ENCODE measurements at regions not wholly inside any gene's neighbourhood (a gene's known extent, or its start where the extent isn't known, plus 50 kb on each side); places are given as distances from the start of the nearest gene placed in this dataset.

- H3K36me3 ChIP-seq, result no peaks in the 10 kb centered on the region
- no peak overlapping the region for H3K9ac ChIP-seq
- H3K4me3 ChIP-seq, result no peak overlapping the region
- no peaks in the 10 kb centered on the region for H3K27me3 Mint-ChIP-seq (ENCODE audit: insufficient read depth, low read depth)
- no peaks in the 10 kb centered on the region for H3K4me1 ChIP-seq
- no peak overlapping the region for H3K27ac Mint-ChIP-seq
- H3K27ac ChIP-seq, result no peak overlapping the region
- H3K36me3 Mint-ChIP-seq, result no peaks in the 10 kb centered on the region
- peaks cover 7% of the 10 kb centered on the region for H3K4me1 Mint-ChIP-seq
- H4K20me1 ChIP-seq (ENCODE audit: low read depth), result no peaks in the 10 kb centered on the region
- H3K79me2 ChIP-seq (ENCODE audit: low read depth), result no peaks in the 10 kb centered on the region
- no peaks in the 10 kb centered on the region for H3K9me3 Mint-ChIP-seq
- no peaks in the 10 kb centered on the region for H3K9me3 ChIP-seq (ENCODE audit: low read depth)
- TF ChIP-seq CTCF (IDR thresholded peaks at IDR 0.05) (no peak), EZH2phosphoT487 (IDR thresholded peaks at IDR 0.05) (no peak), EZH2 (IDR thresholded peaks at IDR 0.05) (no peak)
- no peak overlapping the region for H2AFZ ChIP-seq (replicated peaks)
- DNase-seq (ENCODE audit: low spot score), result no peak
- H3K27me3 ChIP-seq, result no peaks in the 10 kb centered on the region
- no peaks in the 10 kb centered on the region for H3F3A ChIP-seq (ENCODE audit: low read depth)
- H3K4me2 ChIP-seq, result no peak overlapping the region
- H3K4me3 Mint-ChIP-seq, result no peak overlapping the region
Observed at GRCh38 chr3:25844891-25845290, 55.0 kb downstream of the OXSM start.

GRCh38 chr3:25846282-25846681 lies 56.4 kb downstream of the OXSM start:
- Histone ChIP-seq H3K27ac (no peak overlapping the region), H3K9me3 (ENCODE audit: low read depth) (no peaks in the 10 kb centered on the region), H3F3A (ENCODE audit: low read depth) (no peaks in the 10 kb centered on the region), H3K4me2 (no peak overlapping the region), H2AFZ (replicated peaks) (no peak overlapping the region), H3K4me3 (no peak overlapping the region), H4K20me1 (ENCODE audit: low read depth) (no peaks in the 10 kb centered on the region), H3K9ac (no peak overlapping the region), H3K79me2 (ENCODE audit: low read depth) (no peaks in the 10 kb centered on the region), H3K36me3 (no peaks in the 10 kb centered on the region), H3K4me1 (no peaks in the 10 kb centered on the region), H3K27me3 (no peaks in the 10 kb centered on the region)
- no peak for DNase-seq (ENCODE audit: low spot score)
- no peak overlapping the region for H3K27ac Mint-ChIP-seq
- TF ChIP-seq EZH2 (IDR thresholded peaks at IDR 0.05), result no peak
- TF ChIP-seq EZH2phosphoT487 (IDR thresholded peaks at IDR 0.05), result no peak
- TF ChIP-seq CTCF (IDR thresholded peaks at IDR 0.05), result no peak
- H3K36me3 Mint-ChIP-seq, result no peaks in the 10 kb centered on the region
- H3K4me3 Mint-ChIP-seq, result no peak overlapping the region
- peaks cover 3% of the 10 kb centered on the region for H3K9me3 Mint-ChIP-seq
- H3K27me3 Mint-ChIP-seq (ENCODE audit: insufficient read depth, low read depth), result no peaks in the 10 kb centered on the region
- peaks cover 7% of the 10 kb centered on the region for H3K4me1 Mint-ChIP-seq

- H3K36me3 Mint-ChIP-seq, result no peaks in the 10 kb centered on the region
- Histone ChIP-seq H3K4me2 (no peak overlapping the region), H3K4me1 (no peaks in the 10 kb centered on the region), H2AFZ (replicated peaks) (no peak overlapping the region), H3F3A (ENCODE audit: low read depth) (no peaks in the 10 kb centered on the region), H4K20me1 (ENCODE audit: low read depth) (no peaks in the 10 kb centered on the region), H3K36me3 (no peaks in the 10 kb centered on the region), H3K9ac (no peak overlapping the region), H3K27ac (peak overlapping the region; percentile 40), H3K4me3 (no peak overlapping the region), H3K9me3 (ENCODE audit: low read depth) (no peaks in the 10 kb centered on the region), H3K27me3 (no peaks in the 10 kb centered on the region), H3K79me2 (ENCODE audit: low read depth) (no peaks in the 10 kb centered on the region)
- TF ChIP-seq EZH2 (IDR thresholded peaks at IDR 0.05) (no peak), CTCF (IDR thresholded peaks at IDR 0.05) (no peak)
- H3K4me3 Mint-ChIP-seq, result no peak overlapping the region
- H3K27me3 Mint-ChIP-seq (ENCODE audit: insufficient read depth, low read depth), result no peaks in the 10 kb centered on the region
- peaks cover 7% of the 10 kb centered on the region for H3K4me1 Mint-ChIP-seq
- peak; percentile 48 for DNase-seq (ENCODE audit: low spot score)
- no peak overlapping the region for H3K27ac Mint-ChIP-seq
- peaks cover 8% of the 10 kb centered on the region for H3K9me3 Mint-ChIP-seq
Observed at GRCh38 chr3:25849091-25849490, 59.2 kb downstream of the OXSM start.
